B cell (primary cell): ENCODE measurements at regions not wholly inside any gene's neighbourhood (a gene's known extent, or its start where the extent isn't known, plus 50 kb on each side); places are given as distances from the start of the nearest gene placed in this dataset.

ENCODE experiments used
- ATAC-seq: fragments of 200-7000 bp; cut with Tn5 transposase; one replicate; pipeline ENCODE4 v1.10.0; 2021; ENCODE audit warnings: low read depth, mild to moderate bottlenecking, moderate number of reproducible peaks, moderate library complexity
- CTCF ChIA-PET: fragments of 350-600 bp; sonication (Branson Sonifier 250); formaldehyde crosslinking; loops from one replicate; lab custom pipeline; 2021; ENCODE audit warnings: antibody characterized with exemption, inconsistent platforms; lab: Charles Lee
- POLR2A ChIA-PET: fragments of 350-600 bp; sonication (Branson Sonifier 250); formaldehyde crosslinking; loops from one replicate; lab custom pipeline; 2021; ENCODE audit warnings: antibody characterized with exemption; lab: Charles Lee
- DNase-seq: peaks from one replicate; pipeline ENCODE4 v3.0.0; 2013
- H2AFZ ChIP-seq: 2 replicates; pipeline ENCODE4 v1.6.1; 2012; ENCODE audit warnings: mild to moderate bottlenecking, low read depth, low read length; ENCODE audit not compliant: insufficient read depth, poor library complexity, severe bottlenecking
- H3K27ac ChIP-seq, 2 donors: 1 replicate in 1 of 2; 2 replicates in 1 of 2; pipeline ENCODE4 v1.5.1; 2012 to 2013; ENCODE audit warnings: low read length in 2 of 2, mild to moderate bottlenecking in 2 of 2, moderate library complexity in 1 of 2
- H3K27me3 ChIP-seq, 4 experiments: fragments of 200-600 bp in 1 of 4; sonication (generic) in 1 of 4; replicated peaks in 1 of 4; 1 replicate in 2 of 4; 2 replicates in 2 of 4; pipeline versions ENCODE4 v1.6.1 to v1.7.0; 2013 to 2016; ENCODE audit warnings: low read length in 3 of 4, mild to moderate bottlenecking in 2 of 4, mixed read lengths in 1 of 4, moderate library complexity in 1 of 4; ENCODE audit not compliant: insufficient read depth in 4 of 4, control insufficient read depth in 3 of 4; ENCODE audit errors: control extremely low read depth in 1 of 4
- H3K36me3 ChIP-seq, 2 experiments: replicated peaks in 1 of 2; 1 replicate in 1 of 2; 2 replicates in 1 of 2; pipeline versions ENCODE4 v1.6.1 to v1.7.1; 2013; ENCODE audit warnings: low read length in 1 of 2; ENCODE audit not compliant: insufficient read depth in 2 of 2, control insufficient read depth in 1 of 2; ENCODE audit errors: control extremely low read depth in 1 of 2, extremely low read depth in 1 of 2
- H3K4me1 ChIP-seq, 2 donors: fragments of 200-600 bp in 1 of 2; sonication (generic) in 1 of 2; 1 replicate in 1 of 2; 2 replicates in 1 of 2; pipeline versions ENCODE4 v1.5.1 to v1.6.1; 2013 to 2017; ENCODE audit warnings: low read length in 2 of 2; ENCODE audit not compliant: control insufficient read depth in 2 of 2, insufficient read depth in 2 of 2
- H3K4me2 ChIP-seq: replicated peaks from 2 replicates; pipeline ENCODE3; 2012; ENCODE audit warnings: mild to moderate bottlenecking, low read depth, low read length; ENCODE audit not compliant: poor library complexity, severe bottlenecking
- H3K4me3 ChIP-seq, 5 experiments: fragments of 200-600 bp in 1 of 5; sonication (generic) in 1 of 5; 1 replicate in 3 of 5; 2 replicates in 2 of 5; pipeline versions ENCODE4 v1.5.1 to v1.7.0; 2011 to 2016; ENCODE audit warnings: low read length in 4 of 5, mild to moderate bottlenecking in 4 of 5, low read depth in 2 of 5, control low read depth in 1 of 5, moderate library complexity in 1 of 5; ENCODE audit not compliant: insufficient read depth in 1 of 5; ENCODE audit errors: control extremely low read depth in 1 of 5, extremely low read depth in 1 of 5
- H3K79me2 ChIP-seq: fragments of 200-600 bp; sonication (generic); one replicate; pipeline ENCODE4 v1.6.0; 2016; ENCODE audit warnings: low read length; ENCODE audit not compliant: control insufficient read depth, insufficient read depth
- H3K9ac ChIP-seq: fragments of 200-600 bp; sonication (generic); 2 replicates; pipeline ENCODE4 v1.6.1; 2017; ENCODE audit warnings: mild to moderate bottlenecking, low read length, moderate library complexity
- H3K9me3 ChIP-seq, 3 donors: one replicate each; pipeline versions ENCODE4 v1.6.1 to v1.7.1; 2013; ENCODE audit warnings: low read length in 2 of 3; ENCODE audit not compliant: control insufficient read depth in 2 of 3, insufficient read depth in 1 of 3; ENCODE audit errors: control extremely low read depth in 1 of 3
- H4K20me1 ChIP-seq: 2 replicates; pipeline ENCODE4 v1.6.0; 2012; ENCODE audit warnings: mild to moderate bottlenecking, low read length; ENCODE audit not compliant: insufficient read depth, control insufficient read depth, poor library complexity, severe bottlenecking
- H3K27ac Mint-ChIP-seq: one replicate; pipeline ENCODE4 v1.8.0; 2021; ENCODE audit warnings: mixed read lengths
- H3K27me3 Mint-ChIP-seq: one replicate; pipeline ENCODE4 v1.8.0; 2021; ENCODE audit warnings: mixed read lengths
- H3K4me1 Mint-ChIP-seq: one replicate; pipeline ENCODE4 v1.8.0; 2021; ENCODE audit warnings: mixed read lengths
- H3K4me3 Mint-ChIP-seq: one replicate; pipeline ENCODE4 v1.8.0; 2021; ENCODE audit warnings: mixed read lengths
- H3K9me3 Mint-ChIP-seq: one replicate; pipeline ENCODE4 v1.8.0; 2022; ENCODE audit warnings: mixed read lengths; ENCODE audit not compliant: insufficient read depth
- EZH2 ChIP-seq: IDR thresholded peaks from 2 replicates; pipeline ENCODE4 v1.6.1; 2012; ENCODE audit warnings: borderline replicate concordance, low read depth, mild to moderate bottlenecking, moderate library complexity, low read length; ENCODE audit not compliant: insufficient read depth, poor library complexity, severe bottlenecking
- WGBS: methylation state at CpG from one replicate; pipeline ENCODE4 v1.1.5; 2013; ENCODE audit warnings: missing lambda C conversion rate; ENCODE audit not compliant: insufficient coverage; 5-methylcytosine and 5-hydroxymethylcytosine counted together
- intact Hi-C: fragments of 100-400 bp; cut with micrococcal nuclease; formaldehyde crosslinking; loops from one replicate; pipeline ENCODE4 v1.10.0; 2022
- TF ChIP-seq, protein P1 (sequence below): fragments of 200-600 bp; IDR thresholded peaks from one replicate; pipeline ENCODE4 v1.8.0; 2022; ENCODE audit warnings: antibody characterized with exemption, mild to moderate bottlenecking

DNA sequence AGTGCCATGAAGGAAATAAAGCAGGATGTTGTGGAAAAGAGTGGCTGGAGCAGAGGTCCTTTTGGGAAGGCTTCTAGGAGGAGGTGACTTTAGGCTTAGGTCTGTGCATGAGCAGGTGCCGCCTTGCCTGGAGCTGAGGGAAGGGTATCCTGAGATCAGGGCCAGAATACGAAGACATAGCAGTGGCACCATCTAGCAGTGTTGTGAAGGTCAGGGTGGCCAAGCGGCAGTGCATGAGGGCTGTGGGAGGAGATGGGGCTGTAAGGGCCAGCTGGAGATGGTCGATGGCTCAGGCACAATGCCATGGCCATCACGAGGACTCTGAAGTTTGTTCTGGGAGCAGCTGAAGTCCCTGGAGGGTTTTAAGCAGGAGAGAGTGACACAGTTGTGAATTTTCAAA is 219.5 kb downstream of the PTPRU start:
- no peak overlapping the region for H2AFZ ChIP-seq
- no peak for DNase-seq
- TF ChIP-seq, protein P1, sequence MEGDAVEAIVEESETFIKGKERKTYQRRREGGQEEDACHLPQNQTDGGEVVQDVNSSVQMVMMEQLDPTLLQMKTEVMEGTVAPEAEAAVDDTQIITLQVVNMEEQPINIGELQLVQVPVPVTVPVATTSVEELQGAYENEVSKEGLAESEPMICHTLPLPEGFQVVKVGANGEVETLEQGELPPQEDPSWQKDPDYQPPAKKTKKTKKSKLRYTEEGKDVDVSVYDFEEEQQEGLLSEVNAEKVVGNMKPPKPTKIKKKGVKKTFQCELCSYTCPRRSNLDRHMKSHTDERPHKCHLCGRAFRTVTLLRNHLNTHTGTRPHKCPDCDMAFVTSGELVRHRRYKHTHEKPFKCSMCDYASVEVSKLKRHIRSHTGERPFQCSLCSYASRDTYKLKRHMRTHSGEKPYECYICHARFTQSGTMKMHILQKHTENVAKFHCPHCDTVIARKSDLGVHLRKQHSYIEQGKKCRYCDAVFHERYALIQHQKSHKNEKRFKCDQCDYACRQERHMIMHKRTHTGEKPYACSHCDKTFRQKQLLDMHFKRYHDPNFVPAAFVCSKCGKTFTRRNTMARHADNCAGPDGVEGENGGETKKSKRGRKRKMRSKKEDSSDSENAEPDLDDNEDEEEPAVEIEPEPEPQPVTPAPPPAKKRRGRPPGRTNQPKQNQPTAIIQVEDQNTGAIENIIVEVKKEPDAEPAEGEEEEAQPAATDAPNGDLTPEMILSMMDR = no peak
- no peak for TF ChIP-seq EZH2
- no peaks in the 10 kb centered on the region for H3K4me1 ChIP-seq
- H3K4me3 ChIP-seq = no peak overlapping the region
- Mint-ChIP-seq H3K27ac (no peak overlapping the region), H3K4me3 (no peak overlapping the region), H3K4me1 (no peaks in the 10 kb centered on the region), H3K9me3 (peaks cover 8% of the 10 kb centered on the region), H3K27me3 (peaks cover 28% of the 10 kb centered on the region)
- no peak for ATAC-seq
- H3K9me3 ChIP-seq = peaks cover 0 to 11% (median 0%) of the 10 kb centered on the region in 3 donors
- H3K27me3 ChIP-seq = no peaks in the 10 kb centered on the region
- 87% methylated on average over 5 of the region's 5 CpGs for WGBS
- ChIA-PET POLR2A (no interaction called here), CTCF (interaction anchor here (0.6 kb wide), 1 partner anchor 222 kb away, joined by 3 read pairs; no protein-coding TSS in a partner anchor)
- no peaks in the 10 kb centered on the region for H4K20me1 ChIP-seq
- no peak overlapping the region for H3K4me2 ChIP-seq
- no peaks in the 10 kb centered on the region for H3K36me3 ChIP-seq
- H3K79me2 ChIP-seq = no peaks in the 10 kb centered on the region
- no peak overlapping the region for H3K9ac ChIP-seq
- intact Hi-C loops = no loop called here
- no peak overlapping the region for H3K27ac ChIP-seq

DNA sequence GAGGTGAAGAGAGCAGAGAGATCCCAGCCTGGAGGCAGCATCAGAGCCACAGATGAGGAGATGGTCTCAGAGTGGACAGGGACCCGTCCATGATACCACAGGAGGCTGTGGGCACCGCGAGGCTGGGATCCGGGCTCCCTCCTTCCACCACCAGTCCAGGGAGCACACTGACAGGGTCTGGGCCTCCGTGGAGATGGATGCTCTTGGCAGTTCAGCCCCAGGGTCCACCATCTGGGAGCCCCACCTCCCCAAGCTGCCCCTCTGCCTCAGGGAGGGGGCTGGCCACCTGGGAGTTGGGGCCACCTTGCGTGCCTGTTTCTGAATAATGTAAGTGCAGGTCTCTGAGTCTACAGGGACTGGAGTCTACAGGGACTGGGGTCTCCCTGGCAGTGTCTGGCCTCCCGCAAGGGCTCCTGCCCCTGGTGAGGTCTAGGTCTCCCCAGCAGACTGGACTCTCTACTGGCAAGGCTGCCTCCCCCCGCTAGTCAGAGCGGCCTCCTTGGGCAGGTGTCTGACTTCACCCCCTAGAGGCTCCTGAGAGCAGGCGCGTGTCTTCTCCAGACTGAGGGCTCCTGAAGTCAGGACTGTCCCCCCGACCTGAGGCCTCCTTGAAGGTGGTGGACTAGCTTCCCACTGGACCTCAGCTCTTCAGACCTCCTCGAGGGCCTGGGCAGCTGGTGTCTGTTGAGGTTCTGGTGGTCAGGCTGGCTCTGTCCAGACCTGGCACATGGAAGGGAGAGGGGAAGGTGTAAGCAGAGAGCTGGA is 218.5 kb downstream of the PTPRU start:
- ChIA-PET CTCF (no interaction called here), POLR2A (no interaction called here)
- H3K4me3 ChIP-seq = no peak overlapping the region
- H2AFZ ChIP-seq = no peak overlapping the region
- H3K36me3 ChIP-seq = no peaks in the 10 kb centered on the region
- H4K20me1 ChIP-seq = no peaks in the 10 kb centered on the region
- H3K27ac ChIP-seq = no peak overlapping the region
- peaks cover 0 to 11% (median 0%) of the 10 kb centered on the region in 3 donors for H3K9me3 ChIP-seq
- no peak overlapping the region for H3K27ac Mint-ChIP-seq
- peaks cover 8% of the 10 kb centered on the region for H3K9me3 Mint-ChIP-seq
- H3K4me2 ChIP-seq = no peak overlapping the region
- no peaks in the 10 kb centered on the region for H3K79me2 ChIP-seq
- no peak for TF ChIP-seq EZH2
- TF ChIP-seq, protein P1 = no peak
- no peak overlapping the region for H3K9ac ChIP-seq
- H3K27me3 Mint-ChIP-seq = peaks cover 25% of the 10 kb centered on the region
- H3K4me3 Mint-ChIP-seq = no peak overlapping the region
- no peaks in the 10 kb centered on the region for H3K4me1 ChIP-seq
- intact Hi-C loops = no loop called here
- 69% methylated on average over 11 of the region's 13 CpGs for WGBS
- no peaks in the 10 kb centered on the region for H3K27me3 ChIP-seq
- H3K4me1 Mint-ChIP-seq = no peaks in the 10 kb centered on the region
- DNase-seq (no peak), ATAC-seq (no peak)
